Left renal pelvis (tissue), 4 donors: ENCODE measurements at regions not wholly inside any gene's neighbourhood (a gene's known extent, or its start where the extent isn't known, plus 50 kb on each side); places are given as distances from the start of the nearest gene placed in this dataset.
A peak's percentile ranks its signal among the peaks of the same experiment; 100 is the strongest.

Source experiments
- DNase-seq, 4 donors: peaks; one replicate each; pipeline ENCODE4 v3.0.0-alpha.2; 2013; ENCODE audit warnings: low read depth in 4 of 4, low spot score in 3 of 4

- DNase-seq: no peak
These were observed 50.6 kb upstream of the GNAO1 start for GRCh38 chr16:56140645-56141044.

GRCh38 chr16:56137269-56137668, 54.0 kb upstream of the GNAO1 start:
- no peak for DNase-seq

DNA sequence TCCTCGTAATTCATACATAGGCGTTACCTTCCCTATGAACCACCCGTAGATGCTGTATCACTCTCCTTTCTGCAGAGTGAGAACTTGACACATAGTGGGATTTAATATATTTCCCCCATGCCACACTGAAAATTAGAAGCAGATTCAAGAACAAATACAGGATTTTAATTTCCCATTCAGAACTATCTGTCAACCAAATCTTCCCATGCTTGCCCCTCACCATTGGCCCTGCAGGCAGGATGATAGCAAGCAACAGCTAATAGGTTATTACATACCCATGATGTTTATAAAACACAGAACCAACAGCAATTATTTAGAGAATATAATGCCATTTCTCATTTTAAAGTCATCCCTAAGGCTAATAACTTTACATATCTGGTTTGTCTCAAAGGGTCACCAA, 55.0 kb upstream of the GNAO1 start:
- no peak for DNase-seq

DNA sequence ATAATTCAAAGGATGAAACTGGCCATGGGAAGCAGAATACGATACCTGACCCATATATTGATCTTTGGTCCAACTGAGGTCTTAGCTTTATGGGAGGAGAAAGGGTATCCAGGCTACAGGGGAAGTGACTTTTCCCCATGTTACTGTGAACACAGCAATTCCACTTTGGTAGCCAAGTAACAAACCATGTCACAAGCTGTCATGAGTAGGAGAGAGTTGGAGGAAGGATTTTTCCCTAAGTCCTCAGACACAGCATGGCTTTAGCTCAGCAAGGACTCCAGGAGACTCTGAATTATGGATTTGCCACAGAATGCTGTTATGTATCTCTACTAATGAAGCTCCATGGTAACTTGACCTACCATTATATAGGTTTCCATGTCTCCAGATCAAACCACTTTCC, 56.5 kb upstream of the GNAO1 start:
- no peak for DNase-seq

GRCh38 chr16:56125922-56126321, 65.4 kb upstream of the GNAO1 start:
- no peak for DNase-seq

DNA sequence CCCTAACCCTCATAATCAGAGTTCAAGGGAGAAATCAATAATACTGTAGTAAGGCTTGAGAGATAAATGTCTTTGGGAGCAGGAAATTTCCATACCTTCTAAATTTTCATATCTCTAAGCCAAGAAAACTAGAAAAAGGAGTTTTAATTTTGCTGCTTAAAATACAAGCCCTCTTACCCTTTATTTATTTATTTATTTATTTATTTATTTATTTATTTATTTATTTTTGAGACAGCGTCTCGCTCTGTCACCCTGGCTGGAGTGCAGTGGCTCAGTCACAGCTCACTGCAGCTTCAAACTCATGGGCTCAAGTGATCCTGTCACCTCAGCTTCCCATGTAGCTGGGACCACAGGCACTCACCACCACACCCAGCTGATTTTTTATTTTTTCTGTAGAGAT, 69.0 kb upstream of the GNAO1 start:
- no peak for DNase-seq

- DNase-seq: no peak
These were observed 70.2 kb upstream of the GNAO1 start for GRCh38 chr16:56121156-56121500.

GRCh38 chr16:56120447-56121155, 70.7 kb upstream of the GNAO1 start:
- DNase-seq: no peak

GRCh38 chr16:56119133-56119532, 72.2 kb upstream of the GNAO1 start:
- no peak for DNase-seq

- no peak for DNase-seq
These were observed 74.7 kb upstream of the GNAO1 start for GRCh38 chr16:56116577-56116964.

DNA sequence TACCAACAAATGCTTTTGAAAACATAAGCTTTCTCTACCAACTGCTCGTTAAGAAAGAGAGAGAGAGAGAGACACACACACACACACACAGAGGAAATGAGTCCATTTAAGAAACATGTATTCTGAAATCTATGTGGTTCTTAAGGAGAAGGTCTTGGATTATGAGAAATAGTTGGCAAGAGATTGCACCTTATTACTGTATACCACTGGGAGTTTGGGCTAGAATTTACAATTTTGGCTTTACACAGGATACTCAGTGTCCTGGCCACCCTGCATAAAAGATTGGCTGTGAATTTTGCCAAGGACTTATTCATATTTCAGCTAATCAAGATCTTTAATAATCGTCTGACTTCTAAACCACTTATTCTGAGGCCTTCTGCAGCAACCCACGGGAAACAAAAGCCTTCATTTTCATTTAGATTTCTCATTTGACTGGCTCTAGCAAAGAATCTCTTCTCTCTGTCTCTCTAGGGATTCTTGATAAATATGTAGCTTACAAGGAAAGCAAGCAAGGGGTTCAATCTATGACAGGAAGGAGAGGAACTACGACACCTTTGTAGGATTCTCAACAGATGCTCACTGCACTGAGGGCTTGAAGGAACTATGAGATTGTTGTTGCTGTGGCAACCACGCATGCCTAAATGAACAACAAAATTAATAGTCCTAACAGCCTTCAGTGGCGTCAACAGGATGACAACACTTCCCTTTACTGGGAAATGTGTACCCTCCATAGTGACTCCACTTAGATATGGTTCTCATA, 75.3 kb upstream of the GNAO1 start:
- DNase-seq: no peak

DNA sequence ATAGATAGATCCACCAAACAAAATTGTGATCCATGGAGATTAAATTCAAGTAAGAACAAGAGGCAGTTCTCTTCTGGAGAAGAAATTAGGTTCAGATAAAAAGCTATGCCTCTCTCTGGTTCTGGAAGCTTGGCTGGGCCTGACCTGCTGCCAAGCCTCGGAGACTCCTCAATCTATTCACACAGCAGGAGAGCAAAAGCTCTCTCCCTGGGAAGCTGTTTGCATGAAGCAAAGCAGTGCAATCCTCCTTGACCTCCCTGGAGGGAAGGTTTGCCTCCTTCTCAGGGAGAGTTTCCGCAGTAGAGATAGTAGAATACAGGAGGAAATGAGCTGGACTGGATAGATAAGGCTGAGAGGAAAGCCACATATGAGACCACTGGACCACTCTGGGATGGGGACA, 78.1 kb upstream of the GNAO1 start:
- DNase-seq: no peak

DNA sequence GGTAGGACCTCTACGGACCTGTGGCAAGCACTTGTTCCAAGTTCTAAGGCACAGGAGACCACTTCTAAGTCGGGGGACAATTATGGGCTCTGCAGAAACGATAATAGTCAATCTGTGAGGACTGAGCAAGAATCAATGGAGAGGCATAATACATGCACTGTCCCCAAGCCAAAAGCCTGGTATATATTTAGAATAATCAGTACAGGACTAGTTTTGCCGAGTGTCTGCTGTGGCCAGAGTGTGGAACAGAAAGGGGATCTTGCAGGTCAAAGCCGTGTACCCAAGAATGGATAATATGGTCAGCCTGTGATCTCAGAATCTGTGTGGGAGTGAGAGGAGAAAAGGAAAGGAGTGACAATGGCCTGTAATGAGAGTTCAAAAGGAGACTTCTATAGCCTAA, 80.2 kb upstream of the GNAO1 start:
- DNase-seq: no peak

DNA sequence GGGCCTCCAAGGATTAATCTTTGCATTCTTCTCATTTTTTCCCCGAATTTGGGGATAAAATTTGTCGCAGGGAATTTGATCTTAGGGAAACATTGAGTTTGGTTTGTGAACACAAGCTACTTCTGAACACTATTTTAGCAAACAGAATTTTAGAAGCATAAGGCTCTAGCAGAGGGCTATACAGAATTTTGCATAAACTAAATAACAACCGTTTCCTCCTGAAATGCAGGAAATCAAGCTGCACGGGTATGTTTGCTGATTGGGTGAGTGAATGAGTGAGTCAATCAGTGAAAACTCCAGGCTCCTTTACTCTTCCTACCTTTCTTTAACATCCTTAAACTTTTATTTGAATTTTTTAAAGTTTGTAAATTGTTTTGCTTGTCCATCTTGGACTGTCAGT, 81.3 kb upstream of the GNAO1 start:
- no peak for DNase-seq

DNA sequence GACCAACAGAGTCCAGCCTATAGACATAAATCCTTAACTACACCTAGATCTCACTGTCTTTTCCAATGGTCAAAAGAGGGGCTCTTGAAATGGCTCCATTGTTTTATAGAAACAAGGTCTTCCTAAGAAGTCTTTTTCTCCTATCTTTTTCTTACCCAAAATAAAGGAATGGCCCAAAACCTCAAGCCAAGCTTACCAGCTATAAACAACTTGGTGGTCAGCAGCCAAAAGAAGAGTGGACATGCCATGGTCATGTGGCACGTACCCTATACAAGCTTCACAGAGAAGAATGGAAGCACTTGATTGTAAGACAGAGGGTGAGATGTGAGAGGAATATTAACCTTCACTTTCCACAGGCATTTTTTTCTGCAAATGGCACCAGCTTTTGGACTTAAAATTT, 82.1 kb upstream of the GNAO1 start:
- DNase-seq: no peak

DNA sequence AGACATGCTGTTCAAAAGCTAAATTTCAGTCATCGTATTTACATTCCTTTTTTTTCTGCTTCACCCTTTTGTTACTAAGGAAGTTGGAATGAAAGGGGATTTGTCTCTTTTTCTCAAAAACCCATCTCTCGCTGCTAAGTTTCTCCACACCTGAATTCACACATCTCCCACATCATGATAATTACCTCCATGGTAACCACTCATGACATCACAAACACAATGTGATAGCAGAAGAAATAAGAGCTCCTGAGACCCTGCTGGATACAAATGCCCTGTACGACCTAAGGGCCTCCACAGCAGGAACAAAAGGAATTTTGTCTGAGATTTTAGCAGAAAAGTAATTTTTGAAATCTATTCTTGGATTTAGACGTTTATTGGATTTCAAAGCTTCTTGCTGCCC, 82.6 kb upstream of the GNAO1 start:
- DNase-seq: no peak

DNA sequence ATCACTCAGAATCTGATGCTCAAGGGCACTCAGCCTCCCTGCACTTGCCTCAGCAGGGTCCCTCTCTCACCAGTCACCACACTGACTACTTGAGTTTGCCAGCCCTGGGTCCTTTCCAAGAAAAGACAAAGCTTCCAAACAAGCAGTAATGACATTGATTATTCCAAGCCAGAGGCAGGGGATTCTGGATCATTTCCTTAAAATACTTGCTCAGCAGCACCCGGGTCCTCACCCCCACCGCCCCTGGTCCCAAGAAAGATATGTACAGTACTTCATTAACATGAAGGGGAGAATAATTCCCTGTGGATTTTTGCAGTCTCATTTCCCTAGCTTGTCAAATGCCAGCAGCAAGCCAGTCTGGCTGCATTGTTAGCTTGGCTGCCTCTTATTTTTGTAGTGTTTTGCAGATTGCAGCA, 83.2 kb upstream of the GNAO1 start:
- no peak for DNase-seq

- no peak for DNase-seq
These were observed 84.8 kb upstream of the GNAO1 start for GRCh38 chr16:56106527-56106926.

- DNase-seq: no peak
These were observed 88.4 kb upstream of the GNAO1 start for GRCh38 chr16:56102906-56103305.

DNA sequence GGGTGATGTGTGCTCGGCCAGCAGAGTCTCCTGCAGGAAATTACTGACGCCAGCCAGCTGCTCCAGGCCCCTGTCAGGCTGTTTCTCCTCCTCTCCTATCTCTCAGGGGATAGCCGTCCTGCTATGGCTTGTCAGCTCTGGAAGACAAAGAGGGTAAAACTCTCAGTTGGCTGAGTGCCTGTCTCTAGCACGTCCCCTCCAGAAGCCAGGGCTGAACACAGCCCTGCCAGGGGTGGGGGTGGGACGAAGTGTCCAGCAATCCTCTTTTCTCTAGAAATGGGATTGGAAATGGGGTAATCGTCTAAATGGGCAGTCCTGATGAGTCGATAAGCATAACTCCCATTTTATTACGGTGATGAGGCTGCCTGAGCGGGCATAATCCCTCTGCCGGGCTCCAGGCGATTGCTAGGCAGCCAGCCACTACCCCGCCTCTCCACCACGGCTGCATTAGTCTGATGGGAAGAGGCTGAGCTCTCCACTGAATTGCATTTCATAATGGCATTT, 89.1 kb upstream of the GNAO1 start:
- peak; percentile 51 to 62 (median 56) for DNase-seq

DNA sequence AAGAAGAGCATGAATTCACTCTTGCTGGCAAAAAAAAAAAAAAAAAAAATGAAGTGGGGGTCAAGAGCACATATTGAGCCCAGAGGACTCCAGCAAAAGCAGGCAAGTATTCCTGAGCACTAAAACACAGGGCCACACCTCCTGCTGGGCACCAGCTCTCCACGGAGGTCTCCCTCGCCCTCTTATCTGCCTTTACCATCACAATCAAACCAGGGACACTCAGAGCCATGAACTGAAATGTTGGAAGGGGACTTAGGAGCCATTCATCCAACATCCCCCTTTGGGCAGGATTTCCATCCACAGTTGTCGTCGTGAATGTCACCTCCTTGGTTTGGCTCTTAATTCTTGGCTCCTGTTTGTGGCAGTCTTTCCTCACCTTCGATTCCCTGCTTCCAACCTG, 89.8 kb upstream of the GNAO1 start:
- DNase-seq: no peak

GRCh38 chr16:56097306-56097705, 94.0 kb upstream of the GNAO1 start:
- DNase-seq: no peak
